ENCODE measurements at regions not wholly inside any gene's neighbourhood (a gene's known extent, or its start where the extent isn't known, plus 50 kb on each side); places are given as distances from the start of the nearest gene placed in this dataset.

DNA sequence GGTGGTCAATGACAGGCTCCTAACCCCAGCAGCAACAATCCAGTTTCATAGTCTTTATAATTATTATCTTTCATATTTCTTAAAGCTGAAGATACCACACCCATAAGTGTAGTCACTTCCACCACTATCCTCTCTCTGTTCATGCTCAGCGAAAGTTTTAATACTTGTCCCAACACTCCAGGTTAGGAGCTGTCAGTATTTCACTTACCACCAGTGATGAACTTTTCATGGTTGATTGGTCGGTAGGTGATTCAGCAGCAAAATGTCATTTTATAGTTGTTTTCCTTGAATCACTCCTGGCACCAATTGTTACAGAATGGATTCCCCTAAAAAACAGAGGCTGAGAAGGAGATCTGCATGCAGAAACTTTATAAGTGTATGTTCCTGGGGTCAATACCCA, 324.9 kb downstream of the CCDC85A start:
- TF ChIP-seq EZH2 (IDR thresholded peaks at IDR 0.05) = no peak
- no peak for TF ChIP-seq POLR2AphosphoS5 (IDR thresholded peaks at IDR 0.05; ENCODE audit: borderline replicate concordance, low read depth, low read length)
- TF ChIP-seq FOXP2 (optimal IDR thresholded peaks at IDR 0.05; ENCODE audit: control extremely low read depth, extremely low read length, insufficient read depth) = no peak
